ENCODE measurements at regions not wholly inside any gene's neighbourhood (a gene's known extent, or its start where the extent isn't known, plus 50 kb on each side); places are given as distances from the start of the nearest gene placed in this dataset.

- TF ChIP-seq E2F8 (IDR thresholded peaks at IDR 0.05; ENCODE audit: low read depth, partially characterized antibody): no peak
- TF ChIP-seq PAX8 (IDR thresholded peaks at IDR 0.05): no peak
- TF ChIP-seq SMARCA5 (IDR thresholded peaks at IDR 0.05): no peak
Observed at GRCh38 chr4:159505266-159505975, 402.5 kb downstream of the RAPGEF2 start (continued).

GRCh38 chr4:159506801-159507517 is 404.1 kb downstream of the RAPGEF2 start:
- Histone ChIP-seq H3K9ac (ENCODE audit: control insufficient read depth, insufficient read depth, low read length) (no peak overlapping the region), H4K20me1 (ENCODE audit: control insufficient read depth, insufficient read depth) (no peaks in the 10 kb centered on the region), H3K36me3 (ENCODE audit: control insufficient read depth in 2 of 2, insufficient read depth in 2 of 2, low read length in 1 of 2) (no peaks in the 10 kb centered on the region), H3K4me2 (ENCODE audit: control insufficient read depth, insufficient read depth) (no peak overlapping the region), H3K4me3 (no peak overlapping the region), H3K9me3 (replicated peaks; ENCODE audit: control insufficient read depth, insufficient read depth, low read length) (no peaks in the 10 kb centered on the region), H3K27me3 (replicated peaks in 1 of 2; ENCODE audit: control insufficient read depth in 2 of 2, insufficient read depth in 2 of 2, low read length in 1 of 2) (no peaks in the 10 kb centered on the region; a peak in 2 of 4 replicates), H3K27ac (ENCODE audit: control insufficient read depth, insufficient read depth) (no peak overlapping the region), H3K4me1 (ENCODE audit: control insufficient read depth, insufficient read depth, low read length) (no peaks in the 10 kb centered on the region), H3K79me2 (ENCODE audit: control insufficient read depth, insufficient read depth, low read length) (no peaks in the 10 kb centered on the region), H2AFZ (ENCODE audit: control insufficient read depth, low read depth, low read length) (no peak overlapping the region)
- intact Hi-C loops (cut with micrococcal nuclease; ENCODE audit: unreplicated experiment) (no loop called here), in situ Hi-C loops (cut with MboI) (no loop called here)
- ChIA-PET SMC1A (ENCODE audit: uncharacterized antibody, unreplicated experiment) (interaction anchor here (0.6 kb wide), 1 partner anchor 1982 kb away, joined by 4 read pairs; no protein-coding TSS in a partner anchor), RAD21 (ENCODE audit: unreplicated experiment) (interaction anchor here (0.6 kb wide), 1 partner anchor 650 kb away, joined by 4 read pairs; no protein-coding TSS in a partner anchor), POLR2A (no interaction called here), CTCF (no interaction called here)
- ATAC-seq (no peak), DNase-seq (ENCODE audit: low read depth, low spot score) (no peak), FAIRE-seq (no peak)
- TF ChIP-seq ZBTB4 (CRISPR knock-in tag; IDR thresholded peaks at IDR 0.05): no peak
- no peak for TF ChIP-seq SMAD1 (IDR thresholded peaks at IDR 0.05; ENCODE audit: low read depth, partially characterized antibody)
- no peak for TF ChIP-seq ZSCAN29 (IDR thresholded peaks at IDR 0.05)
- no peak for TF ChIP-seq EGR1 (IDR thresholded peaks at IDR 0.05; ENCODE audit: borderline replicate concordance in 1 of 2, low read depth in 2 of 2, low read length in 2 of 2)
- no peak for TF ChIP-seq SPI1 (IDR thresholded peaks at IDR 0.05; ENCODE audit: borderline replicate concordance, insufficient read depth, low read depth, low read length)
- TF ChIP-seq ZNF207 (IDR thresholded peaks at IDR 0.05; ENCODE audit: borderline replicate concordance): no peak
- TF ChIP-seq CBX5 (IDR thresholded peaks at IDR 0.05; ENCODE audit: low read depth): no peak
- TF ChIP-seq RAD51 (IDR thresholded peaks at IDR 0.05): no peak
- WGBS (ENCODE audit: insufficient coverage, insufficient replicate concordance, low lambda C conversion rate, missing lambda C conversion rate): 13% methylated on average over 13 of the region's 13 CpGs
- BruUV-seq (replicated peaks): no TSS peak
